Trophoblast cell (in vitro differentiated cells and primary cell): ENCODE measurements at regions not wholly inside any gene's neighbourhood (a gene's known extent, or its start where the extent isn't known, plus 50 kb on each side); places are given as distances from the start of the nearest gene placed in this dataset.
A peak's percentile ranks its signal among the peaks of the same experiment; 100 is the strongest.

ENCODE experiments used
- DNase-seq, 2 donors: peaks; one replicate each; pipeline ENCODE4 v3.0.0-alpha.2; 2016
- H2AFZ ChIP-seq: 2 replicates; pipeline ENCODE4 v1.6.1; 2013; ENCODE audit warnings: low read length, moderate library complexity, mild to moderate bottlenecking; ENCODE audit not compliant: insufficient read depth, poor library complexity
- H2AK5ac ChIP-seq: 2 replicates; pipeline ENCODE4 v1.6.1; 2013; ENCODE audit warnings: mild to moderate bottlenecking, low read length
- H2BK120ac ChIP-seq: 2 replicates; pipeline ENCODE4 v1.6.1; 2013; ENCODE audit warnings: low read length, mild to moderate bottlenecking, moderate library complexity; ENCODE audit not compliant: insufficient read depth, poor library complexity
- H2BK12ac ChIP-seq: 2 replicates; pipeline ENCODE4 v1.6.1; 2013; ENCODE audit warnings: mild to moderate bottlenecking, low read length, moderate library complexity
- H2BK5ac ChIP-seq: 2 replicates; pipeline ENCODE4 v1.6.1; 2013; ENCODE audit warnings: low read length, low read depth, moderate library complexity, mild to moderate bottlenecking; ENCODE audit not compliant: poor library complexity
- H3K14ac ChIP-seq: 2 replicates; pipeline ENCODE4 v1.6.1; 2013; ENCODE audit warnings: mild to moderate bottlenecking, low read length
- H3K18ac ChIP-seq: 2 replicates; pipeline ENCODE4 v1.6.1; 2013; ENCODE audit warnings: mild to moderate bottlenecking, low read length
- H3K23ac ChIP-seq: 2 replicates; pipeline ENCODE4 v1.6.1; 2013; ENCODE audit warnings: low read length
- H3K27ac ChIP-seq: 2 replicates; pipeline ENCODE4 v1.5.1; 2013; ENCODE audit warnings: low read depth, mild to moderate bottlenecking, inconsistent platforms, low read length, moderate library complexity
- H3K27me3 ChIP-seq: 2 replicates; pipeline ENCODE4 v1.6.1; 2013; ENCODE audit warnings: inconsistent platforms, mild to moderate bottlenecking, low read length, moderate library complexity; ENCODE audit not compliant: insufficient read depth
- H3K36me3 ChIP-seq, 2 experiments: 1 replicate in 1 of 2; 2 replicates in 1 of 2; pipeline ENCODE4 v1.6.1; 2013; ENCODE audit warnings: low read length in 2 of 2, mild to moderate bottlenecking in 2 of 2, moderate library complexity in 1 of 2; ENCODE audit not compliant: insufficient read depth in 2 of 2, control insufficient read depth in 1 of 2
- H3K4ac ChIP-seq: 2 replicates; pipeline ENCODE4 v1.6.1; 2013; ENCODE audit warnings: low read depth, mild to moderate bottlenecking, low read length, moderate library complexity
- H3K4me1 ChIP-seq, 2 experiments: 1 replicate in 1 of 2; 2 replicates in 1 of 2; pipeline ENCODE4 v1.6.1; 2013; ENCODE audit warnings: low read length in 2 of 2, mild to moderate bottlenecking in 2 of 2, moderate library complexity in 1 of 2; ENCODE audit not compliant: insufficient read depth in 2 of 2, control insufficient read depth in 1 of 2
- H3K4me2 ChIP-seq: 2 replicates; pipeline ENCODE4 v1.6.1; 2013; ENCODE audit warnings: inconsistent platforms, mild to moderate bottlenecking, low read length, moderate library complexity
- H3K4me3 ChIP-seq: 2 replicates; pipeline ENCODE4 v1.5.1; 2013; ENCODE audit warnings: mild to moderate bottlenecking, low read depth, low read length, inconsistent platforms
- H3K79me1 ChIP-seq: one replicate; pipeline ENCODE4 v1.6.1; 2013; ENCODE audit warnings: low read length
- H3K79me2 ChIP-seq: 2 replicates; pipeline ENCODE4 v1.6.1; 2013; ENCODE audit warnings: low read length, mild to moderate bottlenecking; ENCODE audit not compliant: control insufficient read depth, insufficient read depth, poor library complexity
- H3K9ac ChIP-seq: 2 replicates; pipeline ENCODE4 v1.6.1; 2013; ENCODE audit warnings: mild to moderate bottlenecking, low read length
- H3K9me3 ChIP-seq: 2 replicates; pipeline ENCODE4 v1.6.1; 2013; ENCODE audit warnings: low read depth, mild to moderate bottlenecking, control low read depth, inconsistent platforms, low read length; ENCODE audit not compliant: insufficient read depth
- H4K12ac ChIP-seq: 2 replicates; pipeline ENCODE4 v1.6.1; 2013; ENCODE audit warnings: low read depth, mild to moderate bottlenecking, low read length, moderate library complexity
- H4K8ac ChIP-seq: 2 replicates; pipeline ENCODE4 v1.6.1; 2013; ENCODE audit warnings: low read depth, mild to moderate bottlenecking, low read length, moderate library complexity
- H4K91ac ChIP-seq: one replicate; pipeline ENCODE4 v1.6.1; 2013; ENCODE audit warnings: low read depth, mild to moderate bottlenecking, low read length, moderate library complexity
- WGBS: extraction: QIAGEN DNeasy Blood & Tissue Kit; methylation state at CpG from one replicate; pipeline ENCODE4 v1.1.7; 2013; ENCODE audit warnings: missing lambda C conversion rate; ENCODE audit not compliant: insufficient read length, insufficient coverage; ENCODE audit errors: extremely low coverage; 5-methylcytosine and 5-hydroxymethylcytosine counted together

DNA sequence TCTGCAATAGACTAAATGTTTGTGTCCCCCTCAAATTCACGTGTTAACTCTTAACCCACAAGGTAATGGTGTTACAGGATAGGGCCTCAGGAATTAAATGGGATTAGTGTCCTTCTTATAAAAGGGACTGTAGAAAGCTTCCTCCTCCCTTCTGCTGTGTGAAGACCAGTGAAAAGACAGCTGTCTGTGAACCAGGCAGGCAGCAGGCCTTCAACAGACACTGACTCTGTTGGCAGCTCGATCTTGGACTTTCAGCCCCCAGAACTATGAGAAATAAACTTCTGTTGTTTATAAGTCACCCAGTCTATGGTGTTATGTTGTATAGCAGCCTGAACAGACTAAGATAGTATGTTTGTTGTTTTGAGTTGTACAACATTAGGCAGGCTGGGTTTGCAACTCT is 208.1 kb downstream of the GBA3 start:
- Histone ChIP-seq H3K27ac (no peak overlapping the region), H2BK12ac (no peak overlapping the region), H3K79me2 (no peaks in the 10 kb centered on the region), H2BK120ac (no peak overlapping the region), H3K4me2 (no peak overlapping the region), H3K4ac (no peak overlapping the region), H3K14ac (no peak overlapping the region), H3K18ac (no peak overlapping the region), H3K27me3 (no peaks in the 10 kb centered on the region), H4K8ac (no peak overlapping the region), H3K79me1 (no peaks in the 10 kb centered on the region), H3K4me1 (no peaks in the 10 kb centered on the region), H4K12ac (no peak overlapping the region), H4K91ac (no peak overlapping the region), H3K36me3 (no peaks in the 10 kb centered on the region), H3K9me3 (no peaks in the 10 kb centered on the region), H3K9ac (no peak overlapping the region), H2AK5ac (no peak overlapping the region), H2BK5ac (no peak overlapping the region), H2AFZ (no peak overlapping the region), H3K4me3 (no peak overlapping the region), H3K23ac (no peak overlapping the region)
- DNase-seq: no peak
- no CpG with 5 or more reads among the region's 2 CpGs for WGBS

DNA sequence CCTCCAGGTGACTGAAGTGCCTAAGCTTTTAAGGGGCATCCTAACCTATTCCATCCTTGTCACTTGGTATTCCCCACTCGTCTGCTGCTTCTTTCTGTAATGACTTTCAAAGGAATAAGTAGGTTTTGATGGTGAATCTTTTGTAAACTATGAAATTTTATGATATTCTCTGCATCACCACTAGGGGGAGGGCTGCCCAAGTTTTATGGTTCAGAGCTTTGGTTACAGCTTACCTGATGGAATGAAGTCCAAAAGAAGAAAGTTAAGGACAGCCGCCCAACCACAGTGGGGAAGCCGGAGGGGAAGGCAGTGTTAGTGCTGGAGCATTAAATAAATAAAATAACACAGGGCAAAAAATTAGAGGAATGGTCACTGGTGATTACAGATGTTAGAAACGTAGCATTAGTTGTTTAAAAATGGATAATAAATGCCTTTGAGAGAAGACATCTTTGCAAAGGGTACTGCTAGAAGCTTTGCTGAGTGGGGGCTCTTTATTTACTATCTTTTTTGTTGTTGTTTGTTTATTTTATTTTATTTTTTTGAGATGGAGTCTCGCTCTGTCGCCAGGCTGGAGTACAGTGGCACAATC is 204.9 kb downstream of the GBA3 start:
- no CpG with 5 or more reads among the region's 6 CpGs for WGBS
- DNase-seq: peak in 1 of 2 donors; percentile 51
- no peak overlapping the region for H2BK12ac ChIP-seq
- H3K27ac ChIP-seq: no peak overlapping the region
- H3K9ac ChIP-seq: no peak overlapping the region
- H3K23ac ChIP-seq: no peak overlapping the region
- no peak overlapping the region for H4K8ac ChIP-seq
- no peaks in the 10 kb centered on the region for H3K9me3 ChIP-seq
- no peak overlapping the region for H3K4me3 ChIP-seq
- H2BK120ac ChIP-seq: no peak overlapping the region
- no peak overlapping the region for H2AK5ac ChIP-seq
- no peak overlapping the region for H3K14ac ChIP-seq
- H2AFZ ChIP-seq: no peak overlapping the region
- H3K79me1 ChIP-seq: no peaks in the 10 kb centered on the region
- no peaks in the 10 kb centered on the region for H3K4me1 ChIP-seq
- no peak overlapping the region for H3K4ac ChIP-seq
- H3K36me3 ChIP-seq: no peaks in the 10 kb centered on the region
- H2BK5ac ChIP-seq: no peak overlapping the region
- no peak overlapping the region for H4K12ac ChIP-seq
- H3K79me2 ChIP-seq: no peaks in the 10 kb centered on the region
- no peaks in the 10 kb centered on the region for H3K27me3 ChIP-seq
- no peak overlapping the region for H3K4me2 ChIP-seq
- H4K91ac ChIP-seq: no peak overlapping the region
- H3K18ac ChIP-seq: no peak overlapping the region

DNA sequence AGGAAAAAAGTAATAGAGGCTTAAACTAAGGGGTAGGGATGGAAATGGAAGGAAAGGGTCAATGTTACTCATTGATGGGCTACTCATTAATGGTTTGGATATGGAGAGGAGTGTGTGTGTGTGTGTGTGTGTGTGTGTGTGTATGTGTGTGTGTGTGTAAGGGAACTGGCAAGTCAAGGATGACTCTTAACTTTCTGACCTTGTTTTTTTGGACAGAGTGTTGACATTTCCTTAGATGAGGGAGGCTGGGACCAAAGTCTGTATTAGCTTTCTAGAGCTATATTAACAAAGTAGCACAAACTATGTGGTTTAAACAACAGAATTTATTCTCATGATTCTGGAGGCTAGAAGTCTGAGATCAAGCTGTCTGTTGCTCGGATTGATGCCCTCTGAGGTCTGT is 202.7 kb downstream of the GBA3 start:
- Histone ChIP-seq H3K23ac (no peak overlapping the region), H3K4me3 (no peak overlapping the region), H4K12ac (no peak overlapping the region), H2BK12ac (no peak overlapping the region), H4K8ac (no peak overlapping the region), H2AK5ac (no peak overlapping the region), H2BK120ac (no peak overlapping the region), H3K4ac (no peak overlapping the region), H3K9ac (no peak overlapping the region), H3K36me3 (no peaks in the 10 kb centered on the region), H3K27me3 (no peaks in the 10 kb centered on the region), H2BK5ac (no peak overlapping the region), H3K18ac (no peak overlapping the region), H3K79me1 (no peaks in the 10 kb centered on the region), H3K27ac (no peak overlapping the region), H3K4me1 (no peaks in the 10 kb centered on the region), H3K9me3 (no peaks in the 10 kb centered on the region), H3K14ac (no peak overlapping the region), H3K4me2 (no peak overlapping the region), H4K91ac (no peak overlapping the region), H3K79me2 (no peaks in the 10 kb centered on the region), H2AFZ (no peak overlapping the region)
- DNase-seq: no peak
- no CpG with 5 or more reads among the region's 1 CpG for WGBS

DNA sequence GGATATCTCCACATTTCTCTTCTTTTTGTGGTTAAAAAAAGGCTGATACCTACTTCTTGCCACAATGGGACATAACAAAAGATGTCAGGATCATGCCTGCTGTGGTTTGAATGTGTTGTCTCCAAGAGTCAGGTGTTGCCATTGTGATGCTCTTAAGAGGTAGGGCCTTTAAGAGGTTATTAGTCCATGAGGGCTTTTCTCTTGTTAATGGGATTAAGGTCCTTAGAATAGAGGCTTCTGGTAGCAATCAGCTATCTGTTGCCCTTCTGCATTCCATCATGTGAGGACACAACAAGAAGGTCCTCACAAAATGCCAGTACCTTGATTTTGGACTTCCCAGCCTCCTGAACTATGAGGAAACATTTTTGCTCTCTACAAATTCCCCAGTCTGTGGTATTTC is 191.4 kb downstream of the GBA3 start:
- Histone ChIP-seq H3K27ac (no peak overlapping the region), H3K9me3 (no peaks in the 10 kb centered on the region), H3K27me3 (no peaks in the 10 kb centered on the region), H3K14ac (no peak overlapping the region), H3K4ac (no peak overlapping the region), H4K12ac (no peak overlapping the region), H2AFZ (no peak overlapping the region), H2BK120ac (no peak overlapping the region), H3K18ac (no peak overlapping the region), H3K4me3 (no peak overlapping the region), H2BK12ac (no peak overlapping the region), H3K9ac (no peak overlapping the region), H3K4me1 (no peaks in the 10 kb centered on the region), H3K23ac (no peak overlapping the region), H3K79me2 (no peaks in the 10 kb centered on the region), H4K8ac (no peak overlapping the region), H3K36me3 (no peaks in the 10 kb centered on the region), H3K79me1 (no peaks in the 10 kb centered on the region), H2AK5ac (no peak overlapping the region), H4K91ac (no peak overlapping the region), H3K4me2 (no peak overlapping the region), H2BK5ac (no peak overlapping the region)
- no peak for DNase-seq
